ENCODE measurements at regions not wholly inside any gene's neighbourhood (a gene's known extent, or its start where the extent isn't known, plus 50 kb on each side); places are given as distances from the start of the nearest gene placed in this dataset.

- 82% methylated on average over 12 of the region's 12 CpGs for WGBS (ENCODE audit: insufficient coverage, low coverage, missing lambda C conversion rate)
- Histone ChIP-seq H2AFZ (ENCODE audit: low read depth, low read length) (no peak overlapping the region), H4K20me1 (replicated peaks; ENCODE audit: control insufficient read depth, insufficient read depth, low read length) (no peaks in the 10 kb centered on the region), H3K4me1 (replicated peaks in 1 of 2; ENCODE audit: control insufficient read depth in 2 of 2, insufficient read depth in 2 of 2, low read length in 2 of 2) (peaks cover 11 to 29% of the 10 kb centered on the region in 2 experiments), H3K36me3 (ENCODE audit: control insufficient read depth, insufficient read depth, low read length) (no peaks in the 10 kb centered on the region), H3K79me2 (ENCODE audit: control insufficient read depth, insufficient read depth, low read length) (no peaks in the 10 kb centered on the region), H3K9me3 (replicated peaks; ENCODE audit: control insufficient read depth, insufficient read depth, low read depth, low read length) (no peaks in the 10 kb centered on the region), H3K4me3 (no peak overlapping the region), H3K27ac (ENCODE audit: extremely low read depth, low read depth, low read length) (no peak overlapping the region), H3K4me2 (ENCODE audit: insufficient read depth, low read length) (no peak overlapping the region), H3K9me1 (ENCODE audit: control insufficient read depth, insufficient read depth, low read length) (no peaks in the 10 kb centered on the region), H3K27me3 (ENCODE audit: control insufficient read depth in 2 of 2, insufficient read depth in 2 of 2, low read length in 2 of 2) (no peaks in the 10 kb centered on the region), H3K9ac (ENCODE audit: insufficient read depth in 1 of 2, low read depth in 2 of 2, low read length in 2 of 2) (no peak overlapping the region)
- ChIA-PET POLR2A (interaction anchor here (0.6 to 1.4 kb wide), 4 partner anchors 17 to 105 kb away, joined by 3 read pairs; no protein-coding TSS in a partner anchor), CTCF (ENCODE audit: low intra/inter-chr PET ratio) (no interaction called here)
- DNase-seq (ENCODE audit: extremely low read depth in 1 of 4, low spot score in 3 of 4): no peak
- no peak for FAIRE-seq
- no peak for ATAC-seq
- in situ Hi-C loops (cut with MboI) (no loop called here), intact Hi-C loops (cut with micrococcal nuclease) (no loop called here)
- BruUV-seq (replicated peaks): no TSS peak
- TF ChIP-seq ESRRA (IDR thresholded peaks at IDR 0.05; ENCODE audit: borderline replicate concordance, low read depth) (peak; percentile 70; the same call in 1 of the 2 replicates), CHD1 (IDR thresholded peaks at IDR 0.05; ENCODE audit: low read length) (no peak), KDM1A (IDR thresholded peaks at IDR 0.05) (peak; percentile 31 to 43; a peak in 1 of 4 replicates), ZFP36 (IDR thresholded peaks at IDR 0.05; ENCODE audit: low read depth, low read length, partially characterized antibody) (peak; percentile 76), BCOR (IDR thresholded peaks at IDR 0.05) (peak; percentile 87), CBX1 (IDR thresholded peaks at IDR 0.05; ENCODE audit: low read depth) (0 out of 2 replicates have a peak, but pooled peaks have one; percentile 36), C11orf30 (IDR thresholded peaks at IDR 0.05; ENCODE audit: low read depth) (peak; percentile 50; the same call in 1 of the 2 replicates), ADNP (tag; IDR thresholded peaks at IDR 0.05) (peak; percentile 67; the same call in 1 of the 2 replicates), CHD4 (IDR thresholded peaks at IDR 0.05; ENCODE audit: insufficient read depth, insufficient replicate concordance, low read depth, low read length, poor library complexity, severe bottlenecking) (peak; percentile 56), RCOR1 (IDR thresholded peaks at IDR 0.05; ENCODE audit: borderline replicate concordance in 1 of 2, low read depth in 2 of 2, low read length in 2 of 2) (no peak), KLF16 (IDR thresholded peaks at IDR 0.05) (no peak), FOXK1 (CRISPR knock-in tag; IDR thresholded peaks at IDR 0.05; ENCODE audit: borderline replicate concordance) (no peak), ZBTB7A (IDR thresholded peaks at IDR 0.05; ENCODE audit: borderline replicate concordance, control insufficient read depth, low read depth, low read length) (no peak), RBM25 (IDR thresholded peaks at IDR 0.05; ENCODE audit: low read depth, low read length, severe bottlenecking) (peak; percentile 83), ZNF316 (IDR thresholded peaks at IDR 0.05) (peak; percentile 63), HDAC2 (IDR thresholded peaks at IDR 0.05) (0 out of 2 replicates have a peak, but pooled peaks have one; percentile 25)
- TF ChIP-seq, protein P1, sequence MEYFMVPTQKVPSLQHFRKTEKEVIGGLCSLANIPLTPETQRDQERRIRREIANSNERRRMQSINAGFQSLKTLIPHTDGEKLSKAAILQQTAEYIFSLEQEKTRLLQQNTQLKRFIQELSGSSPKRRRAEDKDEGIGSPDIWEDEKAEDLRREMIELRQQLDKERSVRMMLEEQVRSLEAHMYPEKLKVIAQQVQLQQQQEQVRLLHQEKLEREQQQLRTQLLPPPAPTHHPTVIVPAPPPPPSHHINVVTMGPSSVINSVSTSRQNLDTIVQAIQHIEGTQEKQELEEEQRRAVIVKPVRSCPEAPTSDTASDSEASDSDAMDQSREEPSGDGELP (CRISPR knock-in tag; IDR thresholded peaks at IDR 0.05; ENCODE audit: borderline replicate concordance): no peak
These were observed 74.8 kb downstream of the CEBPB start for GRCh38 chr20:50265245-50265946.

Measured in K562 (cell line).